ENCODE measurements at regions not wholly inside any gene's neighbourhood (a gene's known extent, or its start where the extent isn't known, plus 50 kb on each side); places are given as distances from the start of the nearest gene placed in this dataset.
"Not testable (repeated sequence)": the region's sequence is repeated elsewhere in the genome, so short reads cannot be mapped to it uniquely, and the experiment has no call there.

DNA sequence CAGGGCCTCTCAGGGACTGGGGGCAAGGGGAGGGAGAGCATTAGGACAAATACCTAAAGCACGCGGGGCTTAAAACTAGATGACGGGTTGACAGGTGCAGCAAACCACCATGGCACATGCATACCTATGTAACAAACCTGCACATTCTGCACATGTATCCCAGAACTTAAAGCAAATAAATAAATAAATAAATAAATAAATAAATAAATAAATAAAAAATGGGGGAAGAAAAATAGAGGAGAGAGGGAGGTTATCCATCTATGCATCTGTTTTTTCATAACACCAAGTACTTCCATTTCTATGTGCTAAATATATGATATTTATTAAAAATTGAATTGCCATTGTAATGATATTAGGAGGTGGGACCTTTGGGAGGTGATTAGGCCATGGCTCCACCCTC is 539.5 kb downstream of the TRIML1 start:
- not testable (repeated sequence) for DNase-seq

DNA sequence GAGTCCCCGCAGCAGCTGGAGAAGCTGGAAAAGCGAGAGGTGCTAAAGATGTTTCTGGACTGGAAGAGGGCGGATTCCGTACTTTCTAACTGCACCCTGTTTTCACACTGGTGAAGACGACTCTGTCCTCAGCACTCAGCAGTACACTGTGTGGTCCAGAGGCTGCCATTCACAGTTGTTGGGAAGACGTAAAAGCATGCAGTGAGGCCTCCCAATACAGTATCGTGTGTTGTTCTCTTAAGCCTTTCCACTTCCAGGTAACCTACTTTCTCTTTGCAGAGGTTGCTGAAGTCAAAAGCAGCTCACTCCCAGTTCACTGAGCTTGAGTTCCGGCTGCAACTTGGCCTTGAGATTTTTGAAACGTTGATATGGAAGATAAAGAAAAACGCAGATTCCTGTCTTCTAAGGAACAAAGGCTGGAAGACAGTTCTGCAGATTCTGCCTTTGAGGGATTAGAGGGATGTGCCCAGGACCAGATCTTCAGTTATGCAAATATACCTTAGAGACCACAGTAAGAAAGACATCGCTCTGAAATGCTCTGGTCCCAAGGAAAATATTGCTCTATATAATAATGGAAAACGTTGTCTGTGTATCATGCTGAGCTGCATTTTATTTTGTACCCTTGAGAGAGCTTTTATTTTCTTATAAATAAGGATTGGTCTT is 540.9 kb downstream of the TRIML1 start:
- DNase-seq = no peak

DNA sequence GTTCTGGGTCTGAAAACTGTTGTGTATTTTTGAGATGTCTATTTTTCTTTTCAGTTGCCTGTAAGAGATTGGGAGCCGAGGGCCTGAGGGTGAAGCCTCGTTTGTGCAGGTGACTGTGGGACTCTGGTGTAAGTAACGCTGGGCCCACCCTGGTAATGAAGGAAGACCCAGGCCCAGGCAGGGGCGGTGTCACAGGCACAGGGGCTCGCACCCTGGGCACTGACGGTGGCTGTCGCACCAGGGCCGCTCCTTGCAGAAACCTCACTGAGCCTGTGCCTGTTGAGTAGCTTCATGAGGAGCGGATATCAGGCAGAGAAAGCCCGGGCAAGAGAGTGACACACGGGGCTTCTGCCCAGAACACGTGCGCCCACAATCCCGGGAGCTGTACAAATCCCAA is 541.4 kb downstream of the TRIML1 start:
- DNase-seq = no peak

DNA sequence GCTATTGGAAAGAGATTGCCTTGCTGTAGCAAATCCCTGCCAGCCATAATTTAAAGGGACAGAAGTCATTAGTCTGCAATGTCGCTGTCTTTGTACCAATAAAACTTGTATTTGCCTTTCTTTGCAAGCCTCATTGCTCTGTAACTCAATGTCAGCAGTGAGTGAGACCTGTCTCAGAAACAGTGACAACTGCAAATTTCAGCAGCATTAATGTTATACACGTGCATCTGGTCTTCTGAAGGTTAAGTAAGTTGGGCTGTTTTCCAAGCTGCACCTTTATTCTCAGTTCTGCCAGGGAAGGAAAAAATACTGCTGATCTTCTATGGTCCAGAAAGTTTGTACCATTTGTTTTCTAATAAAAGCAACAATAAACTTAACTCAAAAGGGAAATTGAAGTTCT is 543.1 kb downstream of the TRIML1 start:
- DNase-seq = no peak

DNA sequence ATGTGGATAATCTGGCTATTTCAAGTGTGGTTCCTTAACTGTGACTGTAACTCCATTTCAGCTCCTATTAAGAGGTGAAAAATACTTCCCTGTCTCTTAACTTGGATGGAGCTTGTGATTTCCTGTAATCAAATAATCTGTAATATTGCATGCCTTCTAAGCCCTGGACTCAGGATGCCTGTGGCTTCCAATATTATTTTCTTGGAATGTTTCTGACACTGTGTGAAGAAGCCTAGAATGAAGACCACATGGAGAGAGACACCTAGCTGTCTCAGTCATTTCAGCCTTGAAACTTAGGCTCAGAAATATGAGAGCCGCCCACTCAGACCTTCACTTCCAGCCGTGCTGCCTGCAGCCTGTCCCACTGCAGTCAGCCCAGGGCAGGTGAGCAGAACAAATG is 544.3 kb downstream of the TRIML1 start:
- no peak for DNase-seq

DNA sequence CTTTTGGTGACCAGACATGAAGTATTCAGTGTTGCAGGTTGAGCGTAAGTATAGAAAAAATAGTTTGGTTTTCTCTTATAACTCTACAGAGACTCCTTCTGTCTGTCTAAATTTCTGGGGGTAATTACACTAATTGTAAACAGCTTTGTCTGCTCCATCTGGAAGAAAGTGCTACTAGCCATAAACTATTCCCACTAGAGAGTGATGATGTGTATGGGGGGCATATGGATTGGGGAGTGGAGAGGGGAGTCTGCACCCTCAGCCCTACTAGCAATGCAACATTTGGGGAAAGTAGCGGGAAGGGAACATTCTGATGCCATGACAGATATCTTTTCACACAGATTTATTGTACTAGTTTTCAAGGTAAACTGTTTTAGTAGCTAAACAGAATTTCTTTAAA is 549.7 kb downstream of the TRIML1 start:
- no peak for DNase-seq

DNA sequence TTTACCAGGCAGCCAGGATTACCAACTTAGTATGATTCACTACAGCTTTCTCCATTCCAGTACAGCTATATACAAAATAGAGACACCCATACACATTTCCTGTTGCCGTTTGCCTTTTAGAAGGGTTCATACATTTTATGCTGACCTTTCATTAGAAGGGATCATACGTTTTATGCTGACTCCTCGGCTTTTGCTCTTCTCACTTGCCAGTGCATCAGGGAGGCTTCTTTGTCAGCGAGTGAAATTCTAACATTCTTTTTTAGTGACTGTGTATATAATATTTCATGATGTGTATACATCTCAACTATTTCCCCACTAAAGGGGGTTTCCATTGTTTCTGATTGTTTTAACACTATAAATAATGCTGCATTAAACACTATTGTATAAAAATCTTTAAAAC is 552.6 kb downstream of the TRIML1 start:
- no peak for DNase-seq

DNA sequence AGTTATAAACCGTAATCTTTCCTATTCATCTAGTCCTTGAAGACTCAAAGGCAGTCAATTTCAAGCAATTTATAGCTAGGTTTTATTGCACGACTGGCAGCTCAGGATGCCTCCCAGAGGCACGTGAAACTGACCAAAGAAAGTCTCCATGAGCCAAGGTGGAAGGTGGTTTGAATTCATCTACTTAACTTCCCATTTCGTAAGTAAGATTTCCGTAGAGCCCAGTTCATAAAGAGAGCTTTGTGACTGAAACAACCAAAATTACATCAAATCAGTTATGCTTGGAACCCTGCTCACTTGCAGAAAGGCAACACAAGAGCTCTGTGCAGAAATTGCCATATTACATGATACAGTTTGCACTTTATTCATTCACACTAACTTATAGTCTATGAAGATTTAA is 556.0 kb downstream of the TRIML1 start:
- DNase-seq = no peak

DNA sequence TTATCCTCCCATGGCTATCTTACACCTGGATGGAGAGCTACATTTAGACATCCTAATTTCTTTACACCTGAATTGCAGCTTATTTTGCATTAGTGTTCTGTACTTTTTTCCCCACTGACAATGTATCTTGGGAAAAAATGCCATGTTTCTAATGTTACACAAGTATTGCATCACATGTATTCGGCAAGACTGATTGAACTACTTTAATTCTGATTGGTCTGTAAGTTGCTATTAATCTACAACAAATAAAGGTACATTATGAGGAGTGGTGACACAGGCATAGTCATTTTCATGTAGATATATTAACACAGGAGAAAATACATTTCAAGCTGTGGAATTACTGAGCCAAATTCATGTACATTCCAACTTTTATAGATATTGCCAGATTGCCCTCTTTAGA is 558.0 kb downstream of the TRIML1 start:
- no peak for DNase-seq

DNA sequence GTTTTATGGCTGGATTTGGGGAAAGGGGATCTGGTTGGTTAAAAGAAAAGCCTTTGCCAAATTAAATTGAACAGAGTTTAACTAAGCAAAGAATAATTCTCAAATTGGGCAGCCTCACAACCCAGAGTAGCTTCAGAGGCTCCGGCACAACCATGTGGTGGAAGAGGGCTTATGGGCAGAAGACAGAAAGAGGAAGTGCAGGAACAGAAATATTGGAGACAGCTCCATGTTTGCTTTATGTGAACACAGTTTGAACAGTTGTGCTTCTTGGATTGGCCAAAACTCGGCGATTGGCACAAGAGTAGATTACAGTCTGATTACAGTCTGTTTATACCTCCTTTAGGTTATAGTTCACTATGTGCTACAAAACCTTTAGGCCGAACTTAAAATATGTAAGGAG is 562.7 kb downstream of the TRIML1 start:
- no peak for DNase-seq

DNA sequence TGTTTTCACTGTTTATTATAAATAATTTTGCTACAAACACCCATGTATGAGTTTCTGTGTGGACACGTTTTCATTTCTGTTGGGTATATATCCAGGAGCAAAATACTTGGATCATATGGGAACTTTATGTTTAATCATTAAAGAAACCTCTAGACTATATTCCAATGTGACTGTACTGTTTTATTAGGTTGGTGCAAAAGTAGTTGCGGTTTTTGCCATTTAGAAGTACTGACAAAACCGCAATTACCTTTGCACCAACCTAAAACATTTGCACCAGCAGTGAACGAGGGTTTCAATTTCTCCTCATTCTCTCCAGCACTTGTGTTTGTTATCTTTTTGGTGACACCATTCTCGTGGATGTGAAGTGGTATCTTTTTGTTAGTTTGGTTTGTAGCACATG is 565.0 kb downstream of the TRIML1 start:
- DNase-seq = no peak

DNA sequence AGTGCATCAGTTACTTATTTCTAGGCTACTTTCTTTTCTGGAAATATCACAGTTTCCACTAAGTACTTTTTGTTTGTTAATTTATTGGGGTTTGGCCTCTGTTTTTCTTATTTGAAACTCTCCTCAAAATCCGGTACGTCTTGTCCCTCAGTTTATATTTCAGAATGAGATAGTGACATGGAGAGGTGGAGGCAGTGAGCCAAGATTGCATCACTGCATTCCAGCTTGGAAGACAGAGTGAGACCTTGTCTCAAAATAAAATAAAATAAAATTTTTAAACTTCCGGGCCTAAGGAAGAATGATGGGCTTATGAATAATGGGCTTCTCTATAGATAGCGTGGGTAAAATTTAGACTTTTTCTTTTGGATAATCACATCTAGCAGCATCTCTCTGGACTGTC is 567.8 kb downstream of the TRIML1 start:
- DNase-seq = no peak

DNA sequence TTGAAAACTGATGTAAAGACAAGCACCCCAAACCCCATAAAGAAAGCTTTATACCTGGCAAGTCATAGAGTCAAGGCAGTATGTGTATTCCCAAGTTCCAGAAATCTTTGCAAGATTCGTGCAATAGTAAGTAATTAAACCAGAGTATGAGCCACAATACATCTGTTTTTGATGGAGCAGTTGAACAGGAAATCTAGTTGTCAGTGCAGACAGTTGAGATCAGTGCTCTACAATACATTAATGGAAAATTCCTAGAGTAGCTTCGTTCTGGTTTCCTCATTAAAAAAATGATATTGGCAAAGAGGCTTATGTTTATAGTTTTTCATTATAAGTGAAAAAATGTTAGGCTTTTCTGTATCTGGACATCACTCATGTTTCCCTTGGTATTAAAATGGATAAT is 575.3 kb downstream of the TRIML1 start:
- DNase-seq = no peak

DNA sequence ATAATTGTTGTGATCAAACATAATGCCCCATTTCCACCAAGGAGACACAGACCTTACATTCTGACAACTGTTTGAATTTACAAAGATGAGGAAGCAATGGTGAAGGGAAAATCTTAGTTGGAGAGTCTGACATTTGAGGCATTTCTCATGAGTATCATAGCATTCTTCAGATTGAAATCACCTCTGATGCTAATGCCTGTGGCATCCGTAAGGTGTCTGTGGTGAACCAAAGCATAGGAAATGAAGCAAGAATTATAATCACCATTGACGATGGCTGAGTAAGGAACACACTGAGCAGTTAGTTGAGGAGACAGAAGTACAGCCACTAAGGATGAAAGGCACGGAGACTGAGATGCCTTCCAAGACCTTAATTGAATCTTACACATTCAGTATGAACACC is 575.7 kb downstream of the TRIML1 start:
- no peak for DNase-seq

DNA sequence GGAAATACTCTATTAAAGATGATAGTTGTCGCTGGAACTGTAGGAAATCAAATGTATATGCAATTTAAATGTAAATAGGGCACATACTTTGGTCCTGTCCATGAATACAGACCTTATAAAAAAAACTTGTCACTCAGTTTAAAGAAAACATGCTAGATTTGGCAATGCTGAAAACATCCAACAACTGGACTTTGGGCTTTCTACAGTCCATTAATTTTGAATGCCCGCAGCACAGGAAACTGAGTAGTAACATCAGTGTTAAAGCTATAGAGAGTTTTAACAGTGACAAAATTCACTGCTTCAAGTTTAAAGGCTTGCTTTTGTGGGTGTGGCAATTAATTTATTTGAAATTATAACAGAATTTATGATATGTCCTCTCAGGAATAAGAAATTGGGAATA is 578.4 kb downstream of the TRIML1 start:
- DNase-seq = no peak

DNA sequence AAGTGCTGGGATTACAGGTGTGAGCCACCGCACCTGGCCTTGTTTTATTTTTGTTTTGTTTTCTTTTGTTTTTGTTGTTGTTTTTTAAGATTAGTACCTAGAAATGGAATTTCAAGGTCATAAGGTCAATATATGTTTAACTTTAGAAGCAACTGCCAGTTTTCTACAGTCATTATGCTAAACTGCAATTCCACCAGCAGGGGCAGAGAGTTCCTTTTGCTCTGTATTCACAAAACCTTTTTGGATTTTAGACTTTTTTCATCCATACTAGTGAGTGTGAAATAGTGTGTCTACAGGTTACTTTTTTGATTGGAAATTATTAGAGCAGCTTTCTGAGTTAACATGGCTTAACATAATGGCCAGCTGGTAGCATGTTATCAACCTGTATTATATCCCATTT is 580.6 kb downstream of the TRIML1 start:
- DNase-seq = no peak

DNA sequence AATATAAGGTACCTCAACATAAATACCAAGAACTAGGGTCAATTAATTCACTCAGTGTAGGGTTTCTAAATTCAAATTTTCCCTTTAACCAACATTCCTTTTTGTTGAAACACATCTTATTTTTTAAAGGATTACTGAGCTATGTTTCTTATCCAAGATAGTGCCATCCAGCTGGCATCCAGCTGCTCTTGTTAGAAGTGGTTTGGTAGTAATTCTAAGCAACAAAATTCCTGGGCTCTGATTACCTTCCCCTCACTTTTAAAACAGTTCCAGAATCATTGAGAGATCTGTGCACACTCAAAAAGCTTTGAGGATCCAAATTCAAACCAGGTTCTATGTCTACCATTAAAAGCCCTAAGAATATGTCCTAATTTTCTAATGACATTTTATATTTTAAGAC is 583.7 kb downstream of the TRIML1 start:
- no peak for DNase-seq

DNA sequence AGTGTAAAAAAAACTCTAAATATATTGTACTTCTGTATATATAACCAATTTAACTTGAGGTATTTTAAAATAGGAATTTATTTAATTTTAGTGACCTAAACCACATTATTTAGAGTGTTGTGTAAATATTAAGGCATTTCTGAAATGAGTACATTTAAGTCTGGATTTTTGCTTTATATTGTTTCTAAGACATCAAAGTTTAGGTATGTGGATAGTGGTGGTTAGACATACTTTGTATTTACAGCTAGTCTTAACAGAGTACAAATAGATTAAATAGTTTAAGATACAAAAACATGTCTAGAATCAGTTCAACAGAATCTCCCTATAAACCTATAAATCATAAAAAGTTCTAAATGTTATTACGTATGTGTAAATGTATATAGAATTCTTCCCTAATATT is 588.5 kb downstream of the TRIML1 start:
- DNase-seq = no peak

DNA sequence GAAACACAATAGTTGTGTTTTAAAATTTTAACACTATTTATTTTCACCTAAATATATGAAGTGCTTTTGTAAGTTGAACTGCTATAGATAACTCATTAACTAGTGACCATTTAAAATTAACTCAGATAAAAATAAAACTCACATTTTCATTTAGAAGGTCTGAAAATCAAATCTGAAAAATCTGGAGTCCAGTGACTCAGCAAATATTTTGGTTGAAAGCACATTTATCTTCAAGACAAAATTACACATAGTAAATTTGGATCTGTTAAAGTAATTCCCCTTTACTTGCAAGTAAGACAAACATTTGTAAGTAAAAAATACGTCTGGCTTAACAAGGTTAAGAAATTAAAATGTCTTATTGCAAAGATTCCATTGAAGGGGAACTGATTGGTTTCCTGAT is 589.1 kb downstream of the TRIML1 start:
- DNase-seq = no peak

DNA sequence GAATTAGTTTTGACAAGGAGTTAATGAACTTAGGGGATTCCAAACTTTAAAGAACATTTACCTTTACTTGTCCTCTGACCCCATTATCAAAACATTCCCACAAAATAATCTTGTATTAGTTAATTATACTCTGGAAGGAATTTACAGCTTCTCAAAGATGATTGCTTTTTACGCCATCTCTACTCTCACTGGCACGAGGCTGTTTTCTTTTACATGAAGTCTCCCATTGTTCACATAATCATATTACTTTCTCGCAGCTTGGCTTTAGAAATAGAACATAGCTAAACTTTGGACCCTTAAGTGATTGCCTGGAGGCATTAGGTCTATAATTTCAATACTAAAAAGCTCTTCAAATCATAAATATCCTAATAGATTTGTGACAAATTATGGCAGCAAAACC is 592.9 kb downstream of the TRIML1 start:
- no peak for DNase-seq

DNA sequence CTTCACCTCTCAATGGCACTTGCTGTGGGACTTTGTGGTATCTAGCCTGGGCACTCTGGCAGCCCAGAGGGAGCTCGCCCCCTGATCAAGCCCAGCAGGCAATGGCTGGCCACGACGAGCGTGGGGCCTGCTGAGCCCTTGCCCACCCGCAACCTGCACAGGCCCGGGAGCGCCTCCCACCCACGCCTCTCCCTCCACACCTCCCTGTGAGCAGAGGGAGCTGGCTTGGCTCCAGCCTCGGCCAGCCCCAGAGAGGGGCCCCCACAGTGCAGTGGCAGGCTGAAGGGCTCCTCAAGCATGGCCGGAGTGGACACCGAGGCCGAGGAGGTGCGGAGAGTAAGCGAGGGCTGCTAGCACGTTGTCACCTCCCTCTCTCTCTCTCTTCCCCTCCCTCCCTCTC is 595.8 kb downstream of the TRIML1 start:
- DNase-seq = no peak

DNA sequence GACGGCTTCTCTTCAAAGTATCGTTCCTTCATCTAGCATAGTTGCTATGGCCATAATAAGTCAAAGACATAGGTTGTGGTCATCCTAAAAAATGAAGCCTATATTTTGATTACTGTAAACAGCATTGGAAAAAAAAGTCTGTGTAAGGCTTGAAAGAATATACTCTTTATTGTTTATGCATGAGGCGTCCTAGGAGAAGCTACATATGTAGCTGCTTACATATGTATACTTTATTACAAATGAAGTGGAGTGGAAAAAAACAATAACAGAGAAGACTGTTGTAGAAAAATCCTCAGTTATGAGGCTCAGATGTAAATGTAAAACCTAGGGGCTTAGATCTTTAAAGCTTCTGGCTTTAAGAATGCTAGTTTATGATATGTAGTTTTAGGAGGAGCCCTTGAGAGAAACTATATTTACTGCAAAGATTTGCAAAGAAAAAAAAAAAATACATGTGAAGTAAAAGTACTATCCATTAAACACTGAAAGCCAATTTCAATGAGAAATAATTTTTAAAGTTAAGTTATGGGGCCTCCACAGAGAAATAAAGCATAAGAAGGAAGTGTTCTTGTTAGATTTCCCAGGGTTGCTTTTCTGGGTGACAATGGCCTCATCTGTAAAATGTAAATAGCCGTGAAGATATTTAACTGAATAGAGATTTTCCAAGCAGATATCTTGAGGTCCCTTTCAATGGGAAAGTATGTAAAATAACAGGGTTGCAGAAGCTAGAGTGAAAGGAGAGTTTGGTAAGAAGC is 598.2 kb downstream of the TRIML1 start:
- DNase-seq = no peak

DNA sequence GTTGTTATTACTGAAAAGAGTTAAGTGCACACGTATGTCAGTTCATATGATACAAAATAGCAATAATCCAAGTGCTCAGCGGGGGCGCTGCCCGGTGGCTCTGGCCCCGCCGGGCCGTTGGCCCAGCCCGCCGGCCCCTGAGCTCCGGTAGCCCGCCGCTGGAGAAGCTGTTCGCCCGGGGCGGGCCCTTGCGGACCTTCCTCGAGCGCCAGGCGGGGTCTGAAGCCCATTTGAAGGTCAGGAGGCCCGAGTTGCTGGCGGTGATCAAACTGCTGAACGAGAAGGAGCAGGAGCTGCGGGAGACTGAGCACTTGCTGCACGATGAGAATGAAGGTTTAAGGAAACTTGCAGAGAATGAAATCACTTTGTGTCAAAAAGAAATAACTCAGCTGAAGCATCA is 599.0 kb downstream of the TRIML1 start:
- not testable (repeated sequence) for DNase-seq

DNA sequence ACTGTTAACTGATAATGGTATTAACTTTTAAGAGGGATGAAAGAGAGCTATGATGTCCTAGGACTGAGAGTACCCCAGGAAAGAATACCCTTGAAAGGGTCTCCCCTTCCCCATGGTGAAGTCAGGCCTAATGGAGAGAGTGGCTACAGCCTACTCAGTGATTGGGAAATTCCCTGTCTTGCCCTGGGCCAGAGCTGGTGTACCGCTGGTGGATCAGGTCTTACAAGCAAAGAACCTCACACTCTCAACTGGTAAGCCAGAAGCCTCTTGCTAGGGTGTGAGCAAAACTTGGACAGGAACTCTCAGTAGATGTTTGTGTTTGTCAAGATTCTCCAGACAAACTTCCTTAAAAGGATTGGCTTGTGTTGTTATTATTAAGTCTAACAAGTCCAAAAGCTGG is 600.9 kb downstream of the TRIML1 start:
- DNase-seq = not testable (repeated sequence)

DNA sequence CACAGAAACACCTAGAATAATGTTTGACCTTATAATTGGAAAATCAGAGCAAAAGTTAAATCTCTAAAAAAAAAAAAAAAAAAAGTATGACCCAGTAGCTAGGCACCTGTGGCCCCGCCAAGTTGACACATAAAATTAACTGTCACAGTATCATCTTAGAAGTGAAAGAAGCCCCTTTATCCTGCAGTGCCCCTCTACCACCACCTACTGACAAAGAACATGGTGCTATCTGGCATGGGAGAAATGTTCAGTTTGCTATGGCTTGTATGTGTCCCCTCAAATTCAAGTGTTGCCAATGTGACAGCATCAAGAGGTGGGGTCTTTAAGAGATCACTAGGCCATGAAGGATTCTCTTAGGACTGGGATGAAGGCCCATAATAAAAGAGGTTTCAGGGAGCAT is 601.5 kb downstream of the TRIML1 start:
- DNase-seq = not testable (repeated sequence)
